HepG2 (cell line): ENCODE measurements at regions not wholly inside any gene's neighbourhood (a gene's known extent, or its start where the extent isn't known, plus 50 kb on each side); places are given as distances from the start of the nearest gene placed in this dataset.
A peak's percentile ranks its signal among the peaks of the same experiment; 100 is the strongest.

ENCODE experiments used
- ARNT2 ChIP-seq: sonication (generic); formaldehyde crosslinking; IDR thresholded peaks from 2 replicates; pipeline ENCODE4 v1.8.0; 2022; ENCODE audit warnings: mild to moderate bottlenecking, low read depth, missing genetic modification reagents, moderate library complexity
- ELF1 ChIP-seq: sonication (generic); formaldehyde crosslinking; IDR thresholded peaks from 2 replicates; pipeline ENCODE4 v1.4.0; 2020; ENCODE audit warnings: missing genetic modification reagents
- ELF3 ChIP-seq: IDR thresholded peaks from 2 replicates; pipeline ENCODE4 v1.6.1; 2016; ENCODE audit warnings: missing genetic modification reagents, missing compliant biosample characterization
- FOXK2 ChIP-seq: fragments of 450-650 bp; IDR thresholded peaks from 2 replicates; pipeline ENCODE4 v1.6.1; 2016
- KDM1A ChIP-seq: IDR thresholded peaks from 2 replicates; pipeline ENCODE4 v1.6.1; 2016; ENCODE audit warnings: missing compliant biosample characterization
- NFIB ChIP-seq: sonication (generic); formaldehyde crosslinking; IDR thresholded peaks from 2 replicates; pipeline ENCODE4 v1.9.0; 2021; ENCODE audit warnings: missing genetic modification reagents, mild to moderate bottlenecking, borderline replicate concordance
- NONO ChIP-seq, 2 experiments: fragments of 450-650 bp in 1 of 2; sonication (generic) in 1 of 2; formaldehyde crosslinking in 1 of 2; IDR thresholded peaks in 1 of 2; conservative IDR thresholded peaks in 1 of 2; 2 replicates each; pipeline versions ENCODE4 v1.6.1 to v1.8.0; 2017 to 2022; ENCODE audit warnings: mild to moderate bottlenecking in 1 of 2, missing genetic modification reagents in 1 of 2, moderate library complexity in 1 of 2
- TBX2 ChIP-seq: sonication (generic); formaldehyde crosslinking; IDR thresholded peaks from 2 replicates; pipeline ENCODE4 v1.5.0; 2020; ENCODE audit warnings: missing genetic modification reagents, mild to moderate bottlenecking, borderline replicate concordance
- TCF12 ChIP-seq, 2 experiments: fragments of 450-650 bp in 1 of 2; sonication (generic) in 1 of 2; formaldehyde crosslinking in 1 of 2; IDR thresholded peaks; 2 replicates each; pipeline versions ENCODE4 v1.6.1 to v1.8.0; 2017 to 2022; ENCODE audit warnings: antibody characterized with exemption in 1 of 2, mild to moderate bottlenecking in 1 of 2, missing genetic modification reagents in 1 of 2, moderate library complexity in 1 of 2
- TSC22D2 ChIP-seq: sonication (generic); formaldehyde crosslinking; IDR thresholded peaks from 2 replicates; pipeline ENCODE4 v1.5.1; 2020; ENCODE audit warnings: missing genetic modification reagents, mild to moderate bottlenecking, borderline replicate concordance
- YY1 ChIP-seq: IDR thresholded peaks from 2 replicates; pipeline ENCODE4 v1.6.1; 2011; ENCODE audit warnings: low read length, low read depth, moderate library complexity, mild to moderate bottlenecking; ENCODE audit not compliant: insufficient read depth, insufficient replicate concordance
- ZNF292 ChIP-seq: sonication (generic); formaldehyde crosslinking; IDR thresholded peaks from 2 replicates; pipeline ENCODE4 v1.8.1; 2022; ENCODE audit warnings: mild to moderate bottlenecking, low read depth, missing genetic modification reagents, borderline replicate concordance
- ZNF331 ChIP-seq: sonication (generic); formaldehyde crosslinking; IDR thresholded peaks from 2 replicates; pipeline ENCODE4 v1.4.0; 2020; ENCODE audit warnings: missing genetic modification reagents
- ZNF354B ChIP-seq: sonication (generic); formaldehyde crosslinking; IDR thresholded peaks from 2 replicates; pipeline ENCODE4 v1.8.0; 2022; ENCODE audit warnings: mild to moderate bottlenecking, missing genetic modification reagents
- ZNF766 ChIP-seq: sonication (generic); formaldehyde crosslinking; IDR thresholded peaks from 2 replicates; pipeline ENCODE4 v1.5.0; 2020; ENCODE audit warnings: missing genetic modification reagents, borderline replicate concordance
- TF ChIP-seq, protein P1 (sequence below): sonication (generic); formaldehyde crosslinking; IDR thresholded peaks from 2 replicates; pipeline ENCODE4 v1.8.1; 2022; ENCODE audit warnings: mild to moderate bottlenecking, missing genetic modification reagents
- TF ChIP-seq, protein P2 (sequence below): sonication (generic); formaldehyde crosslinking; IDR thresholded peaks from 2 replicates; pipeline ENCODE4 v1.4.0; 2020; ENCODE audit warnings: missing genetic modification reagents
- TF ChIP-seq, protein P3 (sequence below): sonication (generic); formaldehyde crosslinking; IDR thresholded peaks from 2 replicates; pipeline ENCODE4 v1.4.0; 2020; ENCODE audit warnings: low read depth, missing genetic modification reagents
- TF ChIP-seq, protein P4 (sequence below): IDR thresholded peaks from 2 replicates; pipeline ENCODE4 v1.6.1; 2016; ENCODE audit warnings: missing genetic modification reagents, missing compliant biosample characterization

DNA sequence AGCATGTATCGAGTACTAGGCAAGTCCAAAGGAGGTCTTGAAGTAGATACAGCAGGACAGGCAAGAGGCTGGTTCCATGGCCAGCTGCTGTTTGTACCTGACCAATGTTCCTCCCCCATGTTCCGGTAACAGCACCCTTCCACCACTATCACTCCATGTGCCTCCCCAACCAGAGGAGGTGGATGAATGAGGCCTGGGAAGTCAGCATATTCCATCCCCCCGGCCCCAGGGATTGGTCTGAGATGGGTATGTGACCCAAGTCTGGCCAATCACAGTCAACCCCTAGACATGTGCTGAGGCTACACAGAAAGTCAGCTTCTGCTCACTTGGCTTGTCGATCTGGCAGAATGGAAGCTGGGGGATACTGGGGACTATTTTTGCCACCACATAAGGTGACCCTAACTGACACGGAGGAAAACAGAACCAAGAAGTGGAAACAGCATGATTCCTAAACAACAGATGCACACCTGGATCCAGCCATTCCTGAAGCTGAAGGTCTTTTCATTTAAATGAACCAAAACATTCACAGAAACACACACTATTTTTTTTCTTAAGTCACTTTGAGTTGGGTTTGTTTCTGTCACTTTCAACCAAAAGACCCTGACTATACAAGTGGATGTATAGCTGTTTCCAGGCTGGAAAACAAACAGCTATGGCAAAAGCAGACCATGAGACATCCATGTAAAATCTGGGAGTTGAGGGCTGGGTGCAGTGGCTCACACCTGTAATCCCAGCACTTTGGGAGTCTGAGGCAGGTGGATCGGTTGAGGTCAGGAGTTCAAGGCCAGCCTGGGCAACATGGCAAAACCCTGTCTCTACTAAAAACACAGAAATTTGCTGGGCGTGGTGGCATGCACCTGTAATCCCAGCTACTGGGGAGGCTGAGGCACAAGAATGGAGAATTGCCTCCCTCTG lies 70.4 kb upstream of the PTPN1 start (continued):
- TF ChIP-seq ELF3 (CRISPR knock-in tag) (no peak), NONO (IDR thresholded peaks at IDR 0.05) (no peak), NONO (CRISPR knock-in tag; conservative IDR thresholded peaks at IDR 0.05) (no peak), ZNF354B (CRISPR knock-in tag) (0 out of 2 replicates have a peak, but pooled peaks have one; percentile 72), ZNF331 (CRISPR knock-in tag) (no peak), KDM1A (CRISPR knock-in tag) (no peak; the same call in 1 of the 2 replicates), TCF12 (IDR thresholded peaks at IDR 0.05) (no peak), TCF12 (CRISPR knock-in tag; IDR thresholded peaks at IDR 0.05) (no peak), FOXK2 (no peak), YY1 (no peak), TSC22D2 (no peak), ELF1 (no peak), NFIB (CRISPR knock-in tag) (no peak), ZNF766 (CRISPR knock-in tag) (no peak), TBX2 (CRISPR knock-in tag) (no peak), ZNF292 (CRISPR knock-in tag) (no peak; the same call in 1 of the 2 replicates), ARNT2 (CRISPR knock-in tag) (no peak)
- TF ChIP-seq, protein P1, sequence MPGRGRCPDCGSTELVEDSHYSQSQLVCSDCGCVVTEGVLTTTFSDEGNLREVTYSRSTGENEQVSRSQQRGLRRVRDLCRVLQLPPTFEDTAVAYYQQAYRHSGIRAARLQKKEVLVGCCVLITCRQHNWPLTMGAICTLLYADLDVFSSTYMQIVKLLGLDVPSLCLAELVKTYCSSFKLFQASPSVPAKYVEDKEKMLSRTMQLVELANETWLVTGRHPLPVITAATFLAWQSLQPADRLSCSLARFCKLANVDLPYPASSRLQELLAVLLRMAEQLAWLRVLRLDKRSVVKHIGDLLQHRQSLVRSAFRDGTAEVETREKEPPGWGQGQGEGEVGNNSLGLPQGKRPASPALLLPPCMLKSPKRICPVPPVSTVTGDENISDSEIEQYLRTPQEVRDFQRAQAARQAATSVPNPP (CRISPR knock-in tag), result no peak
- TF ChIP-seq, protein P2, sequence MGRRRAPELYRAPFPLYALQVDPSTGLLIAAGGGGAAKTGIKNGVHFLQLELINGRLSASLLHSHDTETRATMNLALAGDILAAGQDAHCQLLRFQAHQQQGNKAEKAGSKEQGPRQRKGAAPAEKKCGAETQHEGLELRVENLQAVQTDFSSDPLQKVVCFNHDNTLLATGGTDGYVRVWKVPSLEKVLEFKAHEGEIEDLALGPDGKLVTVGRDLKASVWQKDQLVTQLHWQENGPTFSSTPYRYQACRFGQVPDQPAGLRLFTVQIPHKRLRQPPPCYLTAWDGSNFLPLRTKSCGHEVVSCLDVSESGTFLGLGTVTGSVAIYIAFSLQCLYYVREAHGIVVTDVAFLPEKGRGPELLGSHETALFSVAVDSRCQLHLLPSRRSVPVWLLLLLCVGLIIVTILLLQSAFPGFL (CRISPR knock-in tag), result no peak
- TF ChIP-seq, protein P3, sequence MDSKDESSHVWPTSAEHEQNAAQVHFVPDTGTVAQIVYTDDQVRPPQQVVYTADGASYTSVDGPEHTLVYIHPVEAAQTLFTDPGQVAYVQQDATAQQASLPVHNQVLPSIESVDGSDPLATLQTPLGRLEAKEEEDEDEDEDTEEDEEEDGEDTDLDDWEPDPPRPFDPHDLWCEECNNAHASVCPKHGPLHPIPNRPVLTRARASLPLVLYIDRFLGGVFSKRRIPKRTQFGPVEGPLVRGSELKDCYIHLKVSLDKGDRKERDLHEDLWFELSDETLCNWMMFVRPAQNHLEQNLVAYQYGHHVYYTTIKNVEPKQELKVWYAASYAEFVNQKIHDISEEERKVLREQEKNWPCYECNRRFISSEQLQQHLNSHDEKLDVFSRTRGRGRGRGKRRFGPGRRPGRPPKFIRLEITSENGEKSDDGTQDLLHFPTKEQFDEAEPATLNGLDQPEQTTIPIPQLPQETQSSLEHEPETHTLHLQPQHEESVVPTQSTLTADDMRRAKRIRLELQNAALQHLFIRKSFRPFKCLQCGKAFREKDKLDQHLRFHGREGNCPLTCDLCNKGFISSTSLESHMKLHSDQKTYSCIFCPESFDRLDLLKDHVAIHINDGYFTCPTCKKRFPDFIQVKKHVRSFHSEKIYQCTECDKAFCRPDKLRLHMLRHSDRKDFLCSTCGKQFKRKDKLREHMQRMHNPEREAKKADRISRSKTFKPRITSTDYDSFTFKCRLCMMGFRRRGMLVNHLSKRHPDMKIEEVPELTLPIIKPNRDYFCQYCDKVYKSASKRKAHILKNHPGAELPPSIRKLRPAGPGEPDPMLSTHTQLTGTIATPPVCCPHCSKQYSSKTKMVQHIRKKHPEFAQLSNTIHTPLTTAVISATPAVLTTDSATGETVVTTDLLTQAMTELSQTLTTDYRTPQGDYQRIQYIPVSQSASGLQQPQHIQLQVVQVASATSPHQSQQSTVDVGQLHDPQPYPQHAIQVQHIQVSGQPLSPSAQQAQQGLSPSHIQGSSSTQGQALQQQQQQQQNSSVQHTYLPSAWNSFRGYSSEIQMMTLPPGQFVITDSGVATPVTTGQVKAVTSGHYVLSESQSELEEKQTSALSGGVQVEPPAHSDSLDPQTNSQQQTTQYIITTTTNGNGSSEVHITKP (CRISPR knock-in tag), result 0 out of 2 replicates have a peak, but pooled peaks have one; percentile 3
- TF ChIP-seq, protein P4, sequence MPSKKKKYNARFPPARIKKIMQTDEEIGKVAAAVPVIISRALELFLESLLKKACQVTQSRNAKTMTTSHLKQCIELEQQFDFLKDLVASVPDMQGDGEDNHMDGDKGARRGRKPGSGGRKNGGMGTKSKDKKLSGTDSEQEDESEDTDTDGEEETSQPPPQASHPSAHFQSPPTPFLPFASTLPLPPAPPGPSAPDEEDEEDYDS (CRISPR knock-in tag), result no peak
